H1 (cell line): ENCODE measurements at regions not wholly inside any gene's neighbourhood (a gene's known extent, or its start where the extent isn't known, plus 50 kb on each side); places are given as distances from the start of the nearest gene placed in this dataset.

Experiments used
- CTCF ChIA-PET: fragments of 300-600 bp; sonication (Branson Sonifier 250); formaldehyde crosslinking; loops from one replicate; lab custom pipeline; 2021; ENCODE audit not compliant: partially characterized antibody; lab: Charles Lee
- POLR2A ChIA-PET: fragments of 300-600 bp; sonication (Branson Sonifier 250); formaldehyde crosslinking; loops from one replicate; lab custom pipeline; 2021; ENCODE audit warnings: inconsistent platforms; ENCODE audit not compliant: partially characterized antibody; lab: Charles Lee
- DNase-seq, 2 experiments: peaks; one replicate each; pipeline versions ENCODE4 v3.0.0 to v3.0.0-alpha.2; 2010 to 2022; ENCODE audit warnings: low spot score in 2 of 2, low read depth in 1 of 2, mixed read lengths in 1 of 2
- FAIRE-seq: peaks from 2 replicates; lab custom pipeline; 2011; peaks lifted over from hg19 to GRCh38; lab: Jason Lieb, UNC
- H2AFZ ChIP-seq: 2 replicates; pipeline ENCODE4 v1.8.1; 2012; ENCODE audit warnings: low read length, inconsistent platforms
- H2AK5ac ChIP-seq: 2 replicates; pipeline ENCODE4 v1.6.1; 2013; ENCODE audit warnings: low read depth, low read length
- H2BK120ac ChIP-seq: replicated peaks from 2 replicates; pipeline ENCODE3; 2013; ENCODE audit warnings: low read depth, low read length, inconsistent platforms
- H2BK12ac ChIP-seq: 2 replicates; pipeline ENCODE4 v1.6.1; 2013; ENCODE audit warnings: low read depth, low read length
- H2BK15ac ChIP-seq: 2 replicates; pipeline ENCODE4 v1.6.1; 2013; ENCODE audit warnings: low read length
- H2BK20ac ChIP-seq: 2 replicates; pipeline ENCODE4 v1.6.1; 2013; ENCODE audit warnings: low read length
- H2BK5ac ChIP-seq: 2 replicates; pipeline ENCODE4 v1.6.1; 2013; ENCODE audit warnings: low read depth, low read length
- H3K14ac ChIP-seq: 2 replicates; pipeline ENCODE4 v1.6.1; 2013; ENCODE audit warnings: inconsistent platforms; ENCODE audit not compliant: insufficient read length
- H3K18ac ChIP-seq: 2 replicates; pipeline ENCODE4 v1.6.1; 2013; ENCODE audit warnings: low read length; ENCODE audit errors: extremely low read depth
- H3K23ac ChIP-seq: 2 replicates; pipeline ENCODE4 v1.6.1; 2013; ENCODE audit warnings: inconsistent platforms; ENCODE audit not compliant: insufficient read length
- H3K23me2 ChIP-seq: 2 replicates; pipeline ENCODE4 v1.6.1; 2013; ENCODE audit warnings: low read depth, low read length
- H3K27ac ChIP-seq: 2 replicates; pipeline ENCODE4 v1.6.1; 2011; ENCODE audit warnings: low read depth, low read length, inconsistent platforms
- H3K27me3 ChIP-seq, 4 experiments: replicated peaks in 1 of 4; 1 replicate in 1 of 4; 2 replicates in 3 of 4; pipeline versions ENCODE4 v1.6.1 to v1.8.1; 2011 to 2013; ENCODE audit warnings: low read length in 3 of 4, mild to moderate bottlenecking in 3 of 4, inconsistent platforms in 2 of 4, mixed read lengths in 2 of 4, moderate library complexity in 1 of 4; ENCODE audit not compliant: control insufficient read depth in 3 of 4, insufficient read depth in 3 of 4; ENCODE audit errors: extremely low read depth in 1 of 4
- H3K36me3 ChIP-seq, 4 experiments: 2 replicates each; pipeline versions ENCODE4 v1.6.1 to v1.8.1; 2011 to 2013; ENCODE audit warnings: mild to moderate bottlenecking in 4 of 4, low read length in 3 of 4, moderate library complexity in 2 of 4, control low read depth in 1 of 4, inconsistent platforms in 1 of 4; ENCODE audit not compliant: insufficient read depth in 4 of 4, control insufficient read depth in 2 of 4
- H3K4ac ChIP-seq: replicated peaks from 2 replicates; pipeline ENCODE3; 2013; ENCODE audit warnings: low read length, low read depth, mixed read lengths, inconsistent platforms; ENCODE audit not compliant: insufficient read length
- H3K4me1 ChIP-seq, 4 experiments: replicated peaks in 1 of 4; 1 replicate in 1 of 4; 2 replicates in 3 of 4; pipeline versions ENCODE4 v1.6.1 to v1.8.1; 2011 to 2013; ENCODE audit warnings: low read length in 3 of 4, inconsistent platforms in 2 of 4, mixed read lengths in 1 of 4; ENCODE audit not compliant: insufficient read depth in 4 of 4, control insufficient read depth in 3 of 4
- H3K4me2 ChIP-seq, 2 experiments: 2 replicates each; pipeline versions ENCODE4 v1.6.1 to v1.8.1; 2011 to 2013; ENCODE audit warnings: low read depth in 2 of 2, low read length in 2 of 2, control low read depth in 1 of 2, inconsistent platforms in 1 of 2, mild to moderate bottlenecking in 1 of 2; ENCODE audit not compliant: insufficient read depth in 1 of 2
- H3K4me3 ChIP-seq, 4 experiments: fragments of 200-600, 300-600 bp in 1 of 4; sonication (generic), shearing (Covaris generic), sonication (Bioruptor Twin) in 1 of 4; 2 replicates each; pipeline versions ENCODE4 v1.5.1 to v1.8.1; 2011 to 2016; ENCODE audit warnings: low read length in 4 of 4, low read depth in 3 of 4, control low read depth in 2 of 4, inconsistent platforms in 2 of 4, mild to moderate bottlenecking in 2 of 4, mixed read lengths in 1 of 4, moderate library complexity in 1 of 4; ENCODE audit not compliant: insufficient read depth in 2 of 4; ENCODE audit errors: extremely low read depth in 1 of 4
- H3K56ac ChIP-seq: replicated peaks from 2 replicates; pipeline ENCODE3; 2013; ENCODE audit warnings: low read depth, mild to moderate bottlenecking, mixed read lengths, low read length, inconsistent platforms; ENCODE audit not compliant: insufficient read length
- H3K79me1 ChIP-seq: 2 replicates; pipeline ENCODE4 v1.6.1; 2013; ENCODE audit warnings: low read depth, low read length, control low read depth
- H3K79me2 ChIP-seq, 2 experiments: 2 replicates each; pipeline versions ENCODE4 v1.6.1 to v1.8.1; 2012 to 2013; ENCODE audit warnings: low read length in 2 of 2, mild to moderate bottlenecking in 2 of 2, inconsistent platforms in 1 of 2; ENCODE audit not compliant: insufficient read depth in 2 of 2, control insufficient read depth in 1 of 2
- H3K9ac ChIP-seq, 4 experiments: replicated peaks in 1 of 4; 1 replicate in 1 of 4; 2 replicates in 3 of 4; pipeline versions ENCODE4 v1.6.1 to v1.8.1; 2011 to 2013; ENCODE audit warnings: low read depth in 3 of 4, low read length in 3 of 4, control low read depth in 2 of 4, mild to moderate bottlenecking in 2 of 4, moderate library complexity in 2 of 4, inconsistent platforms in 1 of 4; ENCODE audit errors: extremely low read depth in 1 of 4
- H3K9me3 ChIP-seq, 2 experiments: 2 replicates each; pipeline versions ENCODE4 v1.6.1 to v1.8.1; 2012 to 2013; ENCODE audit warnings: mild to moderate bottlenecking in 2 of 2, moderate library complexity in 2 of 2, control low read depth in 1 of 2, inconsistent platforms in 1 of 2, low read depth in 1 of 2, low read length in 1 of 2, mixed read lengths in 1 of 2; ENCODE audit not compliant: insufficient read depth in 2 of 2
- H4K20me1 ChIP-seq, 2 experiments: replicated peaks in 1 of 2; 2 replicates each; pipeline versions ENCODE3 to v1.8.1; 2011 to 2013; ENCODE audit warnings: inconsistent platforms in 2 of 2, low read length in 2 of 2, mild to moderate bottlenecking in 1 of 2; ENCODE audit not compliant: insufficient read depth in 2 of 2, control insufficient read depth in 1 of 2
- H4K5ac ChIP-seq: 2 replicates; pipeline ENCODE4 v1.6.1; 2013; ENCODE audit warnings: low read length, low read depth, mixed read lengths, inconsistent platforms; ENCODE audit not compliant: insufficient read length
- H4K8ac ChIP-seq: 2 replicates; pipeline ENCODE4 v1.8.0; 2013; ENCODE audit warnings: mild to moderate bottlenecking, moderate library complexity, low read length, inconsistent platforms; ENCODE audit not compliant: insufficient read depth; ENCODE audit errors: extremely low read depth
- H4K91ac ChIP-seq: replicated peaks from 2 replicates; pipeline ENCODE3; 2013; ENCODE audit warnings: low read length, mixed read lengths, inconsistent platforms; ENCODE audit not compliant: insufficient read length
- ASH2L ChIP-seq: fragments of 200-600, 300-600 bp; sonication (generic); IDR thresholded peaks from one replicate; pipeline ENCODE4 v1.7.1; 2017; ENCODE audit warnings: low read length
- CHD1 ChIP-seq: IDR thresholded peaks from 2 replicates; pipeline ENCODE4 v1.6.1; 2012; ENCODE audit warnings: low read depth, low read length, improper control_type of control experiment
- CTBP2 ChIP-seq: IDR thresholded peaks from 2 replicates; pipeline ENCODE4 v1.7.0; 2011; ENCODE audit warnings: borderline replicate concordance, mild to moderate bottlenecking, moderate library complexity, mixed read lengths, low read length; ENCODE audit not compliant: insufficient read depth, insufficient read length
- HDAC6 ChIP-seq: IDR thresholded peaks from one replicate; pipeline ENCODE4 v1.7.1; 2012; ENCODE audit warnings: low read depth, mild to moderate bottlenecking, inconsistent platforms, low read length, moderate library complexity
- JUND ChIP-seq: IDR thresholded peaks from 2 replicates; pipeline ENCODE4 v1.6.1; 2011; ENCODE audit warnings: mild to moderate bottlenecking, improper control_type of control experiment, low read length
- RBBP5 ChIP-seq: IDR thresholded peaks from 2 replicates; pipeline ENCODE4 v1.7.1; 2012; ENCODE audit warnings: low read depth, mild to moderate bottlenecking, inconsistent platforms, low read length, moderate library complexity, borderline replicate concordance
- SRF ChIP-seq: IDR thresholded peaks from 2 replicates; pipeline ENCODE4 v1.6.1; 2011; ENCODE audit warnings: mild to moderate bottlenecking, low read depth, low read length, moderate library complexity
- TEAD4 ChIP-seq: IDR thresholded peaks from 2 replicates; pipeline ENCODE4 v1.6.1; 2012; ENCODE audit warnings: low read depth, low read length, inconsistent platforms, mixed read lengths
- YY1 ChIP-seq: IDR thresholded peaks from 2 replicates; pipeline ENCODE4 v1.6.1; 2011; ENCODE audit warnings: low read depth, mild to moderate bottlenecking, low read length
- WGBS, 2 experiments: shearing (Covaris generic) in 1 of 2; methylation state at CpG; one replicate each; pipeline versions ENCODE4 v1.1.6 to v1.1.7; 2013 to 2015; ENCODE audit warnings: low lambda C conversion rate in 2 of 2, mixed read lengths in 2 of 2, inconsistent platforms in 1 of 2, low coverage in 1 of 2, missing lambda C conversion rate in 1 of 2; ENCODE audit not compliant: insufficient replicate concordance in 2 of 2, insufficient coverage in 1 of 2, insufficient read length in 1 of 2; ENCODE audit errors: extremely low coverage in 1 of 2, missing lambda C conversion rate in 1 of 2; 5-methylcytosine and 5-hydroxymethylcytosine counted together

DNA sequence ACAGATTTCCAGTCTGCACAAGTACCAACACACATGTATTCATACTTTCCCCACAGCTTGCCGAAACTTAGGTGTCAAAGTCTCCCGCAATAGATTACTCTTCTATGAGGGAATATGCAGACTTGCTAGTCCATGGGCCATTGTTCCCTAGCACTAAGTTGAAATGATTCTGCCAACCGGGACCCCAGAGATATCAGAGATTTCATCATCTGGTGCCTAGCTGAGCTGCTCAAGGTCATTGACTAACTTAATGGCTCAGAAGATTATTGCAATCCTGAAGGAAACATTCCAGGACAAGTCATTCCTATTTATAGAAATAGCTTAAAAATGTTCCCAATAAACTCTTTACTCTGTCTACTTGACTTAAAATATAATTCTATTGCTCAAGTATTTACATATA, 202.6 kb downstream of the PIK3R1 start:
- WGBS, 2 experiments = 92% methylated on average over 3 of the region's 3 CpGs; no CpG with 5 or more reads in 1 of the 2 experiments
- H2AFZ ChIP-seq = no peak overlapping the region
- no peak for FAIRE-seq
- no peaks in the 10 kb centered on the region for H4K20me1 ChIP-seq
- H2BK20ac ChIP-seq = no peak overlapping the region
- H3K9me3 ChIP-seq = no peaks in the 10 kb centered on the region
- no peak overlapping the region for H2AK5ac ChIP-seq
- no peak overlapping the region for H2BK5ac ChIP-seq
- no peak overlapping the region for H2BK15ac ChIP-seq
- TF ChIP-seq YY1 (no peak), TEAD4 (no peak), CTBP2 (no peak), CHD1 (no peak), HDAC6 (no peak), RBBP5 (no peak), ASH2L (no peak), JUND (no peak), SRF (no peak)
- TF ChIP-seq, all 59 proteins: peak for 0
- H3K56ac ChIP-seq = no peak overlapping the region
- H3K79me2 ChIP-seq = no peaks in the 10 kb centered on the region
- no peaks in the 10 kb centered on the region for H3K23me2 ChIP-seq
- no peak overlapping the region for H3K18ac ChIP-seq
- no peaks in the 10 kb centered on the region for H3K79me1 ChIP-seq
- no peaks in the 10 kb centered on the region for H3K27me3 ChIP-seq
- no peak overlapping the region for H3K4ac ChIP-seq
- no peak overlapping the region for H3K27ac ChIP-seq
- POLR2A ChIA-PET = interaction anchor here (0.6 kb wide), 1 partner anchor 148 kb away, joined by 3 read pairs; no protein-coding TSS in a partner anchor
- H3K23ac ChIP-seq = no peak overlapping the region
- no peak overlapping the region for H2BK120ac ChIP-seq
- no peak overlapping the region for H3K4me3 ChIP-seq
- no peak overlapping the region for H4K8ac ChIP-seq
- no peaks in the 10 kb centered on the region for H3K36me3 ChIP-seq
- no peak overlapping the region for H3K9ac ChIP-seq
- H4K91ac ChIP-seq = no peak overlapping the region
- H3K14ac ChIP-seq = no peak overlapping the region
- no peaks in the 10 kb centered on the region for H3K4me1 ChIP-seq
- H2BK12ac ChIP-seq = no peak overlapping the region
- H3K4me2 ChIP-seq = no peak overlapping the region
- H4K5ac ChIP-seq = no peak overlapping the region
- DNase-seq = no peak
- CTCF ChIA-PET = no interaction called here
